ENCODE measurements at regions not wholly inside any gene's neighbourhood (a gene's known extent, or its start where the extent isn't known, plus 50 kb on each side); places are given as distances from the start of the nearest gene placed in this dataset.

DNA sequence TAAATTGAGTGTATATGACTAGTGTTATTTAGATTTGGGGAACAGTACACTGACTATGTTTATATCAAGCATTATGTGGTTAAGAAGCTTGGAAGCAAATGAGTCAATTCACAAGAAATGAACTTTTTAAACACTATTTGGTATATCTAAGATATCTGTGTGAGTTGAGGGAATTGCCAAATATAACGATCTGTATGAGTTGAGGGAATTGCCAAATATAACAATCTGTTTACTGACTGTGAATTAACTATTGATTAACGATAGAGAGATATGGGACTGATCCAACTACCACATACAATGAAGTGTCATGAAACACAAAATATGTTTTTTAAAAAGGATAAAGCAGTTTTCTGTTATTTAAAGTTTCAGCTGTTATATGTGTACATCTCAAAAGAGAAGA lies 301.4 kb downstream of the TENT4A start:
- TF ChIP-seq, protein P1, sequence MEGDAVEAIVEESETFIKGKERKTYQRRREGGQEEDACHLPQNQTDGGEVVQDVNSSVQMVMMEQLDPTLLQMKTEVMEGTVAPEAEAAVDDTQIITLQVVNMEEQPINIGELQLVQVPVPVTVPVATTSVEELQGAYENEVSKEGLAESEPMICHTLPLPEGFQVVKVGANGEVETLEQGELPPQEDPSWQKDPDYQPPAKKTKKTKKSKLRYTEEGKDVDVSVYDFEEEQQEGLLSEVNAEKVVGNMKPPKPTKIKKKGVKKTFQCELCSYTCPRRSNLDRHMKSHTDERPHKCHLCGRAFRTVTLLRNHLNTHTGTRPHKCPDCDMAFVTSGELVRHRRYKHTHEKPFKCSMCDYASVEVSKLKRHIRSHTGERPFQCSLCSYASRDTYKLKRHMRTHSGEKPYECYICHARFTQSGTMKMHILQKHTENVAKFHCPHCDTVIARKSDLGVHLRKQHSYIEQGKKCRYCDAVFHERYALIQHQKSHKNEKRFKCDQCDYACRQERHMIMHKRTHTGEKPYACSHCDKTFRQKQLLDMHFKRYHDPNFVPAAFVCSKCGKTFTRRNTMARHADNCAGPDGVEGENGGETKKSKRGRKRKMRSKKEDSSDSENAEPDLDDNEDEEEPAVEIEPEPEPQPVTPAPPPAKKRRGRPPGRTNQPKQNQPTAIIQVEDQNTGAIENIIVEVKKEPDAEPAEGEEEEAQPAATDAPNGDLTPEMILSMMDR (IDR thresholded peaks at IDR 0.05) = no peak
- no peak for TF ChIP-seq ZFX (IDR thresholded peaks at IDR 0.05; ENCODE audit: borderline replicate concordance)
